A549 (cell line): ENCODE measurements at regions not wholly inside any gene's neighbourhood (a gene's known extent, or its start where the extent isn't known, plus 50 kb on each side); places are given as distances from the start of the nearest gene placed in this dataset.

ENCODE experiments used
- ATAC-seq, 2 experiments: fragments of 200-7000 bp in 1 of 2; fragments of >200 bp in 1 of 2; cut with Nextera tagmentation in 1 of 2; cut with Tn5 transposase in 1 of 2; 3 replicates each; pipeline versions ENCODE4 v1.8.0 to v1.9.1; 2018 to 2020; ENCODE audit warnings: mild to moderate bottlenecking in 1 of 2, moderate library complexity in 1 of 2
- CTCF ChIA-PET: fragments of 300-600 bp; sonication (Branson Sonifier 250); formaldehyde crosslinking; extraction: SDS; loops from one replicate; lab custom pipeline; 2021; ENCODE audit warnings: antibody characterized with exemption, inconsistent platforms; lab: Yijun Ruan, JAX
- POLR2A ChIA-PET: fragments of 350-600 bp; formaldehyde crosslinking; extraction: SDS; loops from one replicate; lab custom pipeline; 2021; ENCODE audit warnings: antibody characterized with exemption, inconsistent platforms; lab: Yijun Ruan, JAX
- DNase-seq, 2 experiments: peaks; one replicate each; pipeline versions ENCODE4 v3.0.0 to v3.0.0-alpha.2; 2011 to 2016; ENCODE audit warnings: low read depth in 1 of 2, low spot score in 1 of 2
- FAIRE-seq: peaks from 2 replicates; lab custom pipeline; 2011; peaks lifted over from hg19 to GRCh38; lab: Jason Lieb, UNC
- H3K27ac ChIP-seq, 2 experiments: fragments of >200 bp; sonication (Bioruptor Twin); formaldehyde crosslinking; 3 replicates each; pipeline ENCODE4 v1.5.1; 2016 to 2017
- H3K4me1 ChIP-seq: fragments of >200 bp; sonication (Bioruptor Twin); formaldehyde crosslinking; 3 replicates; pipeline ENCODE4 v1.6.1; 2016
- H3K4me2 ChIP-seq: fragments of >200 bp; sonication (Bioruptor Twin); formaldehyde crosslinking; 3 replicates; pipeline ENCODE4 v1.6.1; 2016
- H3K4me3 ChIP-seq: fragments of >200 bp; sonication (Bioruptor Twin); formaldehyde crosslinking; 3 replicates; pipeline ENCODE4 v1.5.1; 2016
- H3K9me3 ChIP-seq: fragments of >200 bp; sonication (Bioruptor Twin); formaldehyde crosslinking; 3 replicates; pipeline ENCODE4 v1.6.1; 2016
- BHLHE40 ChIP-seq: IDR thresholded peaks from 2 replicates; pipeline ENCODE4 v1.6.1; 2012; ENCODE audit warnings: low read depth, low read length, inconsistent platforms
- CBX2 ChIP-seq: fragments of 200-600 bp; sonication (generic); IDR thresholded peaks from 2 replicates; pipeline ENCODE4 v1.6.1; 2016; ENCODE audit warnings: low read depth, mild to moderate bottlenecking, borderline replicate concordance
- CHD2 ChIP-seq: fragments of 150-350 bp; IDR thresholded peaks from 2 replicates; pipeline ENCODE4 v1.6.1; 2014; ENCODE audit warnings: low read length; ENCODE audit not compliant: partially characterized antibody
- CHD4 ChIP-seq: fragments of 200-600 bp; sonication (generic); IDR thresholded peaks from 2 replicates; pipeline ENCODE4 v1.6.1; 2016; ENCODE audit warnings: antibody characterized with exemption, mild to moderate bottlenecking, borderline replicate concordance
- CTCF ChIP-seq: fragments of >200 bp; sonication (Bioruptor Twin); formaldehyde crosslinking; IDR thresholded peaks from 3 replicates; pipeline ENCODE4 v1.5.1; 2016
- EHMT2 ChIP-seq: fragments of 200-600 bp; sonication (generic); IDR thresholded peaks from 2 replicates; pipeline ENCODE4 v1.6.1; 2016; ENCODE audit warnings: antibody characterized with exemption, low read depth, mild to moderate bottlenecking, moderate library complexity
- EP300 ChIP-seq, 2 experiments: fragments of >200 bp; sonication (Bioruptor Twin); formaldehyde crosslinking; IDR thresholded peaks; 2 replicates in 1 of 2; 3 replicates in 1 of 2; pipeline ENCODE4 v1.6.1; 2016 to 2017
- FOSL2 ChIP-seq, 2 experiments: fragments of 450-650 bp in 1 of 2; fragments of >200 bp in 1 of 2; sonication (Bioruptor Twin) in 1 of 2; formaldehyde crosslinking; IDR thresholded peaks; 2 replicates each; pipeline versions ENCODE4 v1.5.0 to v1.6.1; 2016 to 2020; ENCODE audit warnings: mild to moderate bottlenecking in 1 of 2, moderate library complexity in 1 of 2
- HEYL ChIP-seq: fragments of 250-450 bp; sonication (Bioruptor Pico); IDR thresholded peaks from 2 replicates; pipeline ENCODE4 v1.8.0; 2021; ENCODE audit warnings: mild to moderate bottlenecking, moderate library complexity
- HOXA7 ChIP-seq: fragments of 250-450 bp; sonication (Bioruptor Pico); IDR thresholded peaks from 2 replicates; pipeline ENCODE4 v1.5.0; 2020; ENCODE audit warnings: mild to moderate bottlenecking, moderate library complexity
- HOXB13 ChIP-seq: fragments of 250-450 bp; sonication (Bioruptor Pico); IDR thresholded peaks from 2 replicates; pipeline ENCODE4 v1.5.0; 2020; ENCODE audit warnings: low read depth, mild to moderate bottlenecking, moderate library complexity
- JUN ChIP-seq, 2 experiments: fragments of >200 bp; sonication (Bioruptor Twin); formaldehyde crosslinking; IDR thresholded peaks; 2 replicates in 1 of 2; 3 replicates in 1 of 2; pipeline ENCODE4 v1.6.1; 2016 to 2017
- KDM5A ChIP-seq: fragments of 200-600 bp; sonication (generic); IDR thresholded peaks from 2 replicates; pipeline ENCODE4 v1.6.1; 2016; ENCODE audit warnings: antibody characterized with exemption, mild to moderate bottlenecking
- MAZ ChIP-seq: fragments of 150-350 bp; IDR thresholded peaks from 2 replicates; pipeline ENCODE4 v1.6.1; 2014; ENCODE audit warnings: antibody characterized with exemption, low read depth, low read length, borderline replicate concordance
- NFE2L2 ChIP-seq: fragments of 150-350 bp; conservative IDR thresholded peaks from 2 replicates; pipeline ENCODE4 v1.6.1; 2014; ENCODE audit warnings: low read length
- RARB ChIP-seq: fragments of 250-450 bp; sonication (Bioruptor Pico); IDR thresholded peaks from 2 replicates; pipeline ENCODE4 v1.8.0; 2021; ENCODE audit warnings: mild to moderate bottlenecking, moderate library complexity
- RFX5 ChIP-seq: fragments of 450-650 bp; IDR thresholded peaks from 2 replicates; pipeline ENCODE4 v1.7.1; 2014; ENCODE audit warnings: antibody characterized with exemption, mild to moderate bottlenecking, moderate library complexity
- RNF2 ChIP-seq: fragments of 200-600 bp; sonication (generic); IDR thresholded peaks from 2 replicates; pipeline ENCODE4 v1.6.1; 2016; ENCODE audit warnings: low read depth, mild to moderate bottlenecking, antibody characterized with exemption, moderate library complexity, borderline replicate concordance
- SREBF2 ChIP-seq: fragments of 450-650 bp; IDR thresholded peaks from 2 replicates; pipeline ENCODE4 v1.6.1; 2014; ENCODE audit warnings: mild to moderate bottlenecking, moderate library complexity
- TP53 ChIP-seq: fragments of 250-450 bp; sonication (Bioruptor Pico); IDR thresholded peaks from 2 replicates; pipeline ENCODE4 v1.5.0; 2021; ENCODE audit warnings: mild to moderate bottlenecking, moderate library complexity
- ZFP36 ChIP-seq: fragments of 450-650 bp; IDR thresholded peaks from 2 replicates; pipeline ENCODE4 v1.6.1; 2014; ENCODE audit warnings: borderline replicate concordance; ENCODE audit not compliant: partially characterized antibody
- ZSCAN20 ChIP-seq: fragments of 250-450 bp; sonication (Bioruptor Pico); IDR thresholded peaks from 2 replicates; pipeline ENCODE4 v1.8.0; 2022; ENCODE audit warnings: mild to moderate bottlenecking, moderate library complexity
- WGBS: methylation state at CpG from one replicate; pipeline ENCODE4 v1.1.6; 2017; ENCODE audit errors: missing lambda C conversion rate; 5-methylcytosine and 5-hydroxymethylcytosine counted together
- TF ChIP-seq, protein P1 (sequence below): IDR thresholded peaks from 2 replicates; pipeline ENCODE4 v1.6.1; 2012
- TF ChIP-seq, protein P2 (sequence below): fragments of 450-650 bp; IDR thresholded peaks from 2 replicates; pipeline ENCODE4 v1.6.1; 2014; ENCODE audit warnings: antibody characterized with exemption
- TF ChIP-seq, protein P3 (sequence below): fragments of 250-450 bp; sonication (Bioruptor Pico); IDR thresholded peaks from 2 replicates; pipeline ENCODE4 v1.5.0; 2021; ENCODE audit warnings: mild to moderate bottlenecking, moderate library complexity, borderline replicate concordance
- TF ChIP-seq, protein P4 (sequence below): IDR thresholded peaks from 2 replicates; pipeline ENCODE4 v1.6.1; 2012
- TF ChIP-seq, protein P5 (sequence below): IDR thresholded peaks from 2 replicates; pipeline ENCODE4 v1.6.1; 2012; ENCODE audit warnings: low read depth, borderline replicate concordance

GRCh38 chr16:79484237-79484636 is 116.3 kb downstream of the MAF start:
- no peak overlapping the region for H3K4me3 ChIP-seq
- H3K27ac ChIP-seq, result no peak overlapping the region
- DNase-seq (no peak), ATAC-seq (no peak), FAIRE-seq (no peak)
- 22% methylated on average over 5 of the region's 7 CpGs for WGBS
- TF ChIP-seq NFE2L2, result no peak
- no peak for TF ChIP-seq HOXA7
- no peak for TF ChIP-seq CBX2
- TF ChIP-seq, protein P1, sequence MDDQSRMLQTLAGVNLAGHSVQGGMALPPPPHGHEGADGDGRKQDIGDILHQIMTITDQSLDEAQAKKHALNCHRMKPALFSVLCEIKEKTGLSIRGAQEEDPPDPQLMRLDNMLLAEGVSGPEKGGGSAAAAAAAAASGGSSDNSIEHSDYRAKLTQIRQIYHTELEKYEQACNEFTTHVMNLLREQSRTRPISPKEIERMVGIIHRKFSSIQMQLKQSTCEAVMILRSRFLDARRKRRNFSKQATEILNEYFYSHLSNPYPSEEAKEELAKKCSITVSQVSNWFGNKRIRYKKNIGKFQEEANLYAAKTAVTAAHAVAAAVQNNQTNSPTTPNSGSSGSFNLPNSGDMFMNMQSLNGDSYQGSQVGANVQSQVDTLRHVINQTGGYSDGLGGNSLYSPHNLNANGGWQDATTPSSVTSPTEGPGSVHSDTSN, result no peak
- no peak for TF ChIP-seq JUN (IDR thresholded peaks at IDR 0.05)
- TF ChIP-seq, protein P2, sequence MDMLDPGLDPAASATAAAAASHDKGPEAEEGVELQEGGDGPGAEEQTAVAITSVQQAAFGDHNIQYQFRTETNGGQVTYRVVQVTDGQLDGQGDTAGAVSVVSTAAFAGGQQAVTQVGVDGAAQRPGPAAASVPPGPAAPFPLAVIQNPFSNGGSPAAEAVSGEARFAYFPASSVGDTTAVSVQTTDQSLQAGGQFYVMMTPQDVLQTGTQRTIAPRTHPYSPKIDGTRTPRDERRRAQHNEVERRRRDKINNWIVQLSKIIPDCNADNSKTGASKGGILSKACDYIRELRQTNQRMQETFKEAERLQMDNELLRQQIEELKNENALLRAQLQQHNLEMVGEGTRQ, result no peak
- no peak for TF ChIP-seq HEYL (CRISPR knock-in tag)
- TF ChIP-seq ZSCAN20, result no peak
- TF ChIP-seq, protein P3, sequence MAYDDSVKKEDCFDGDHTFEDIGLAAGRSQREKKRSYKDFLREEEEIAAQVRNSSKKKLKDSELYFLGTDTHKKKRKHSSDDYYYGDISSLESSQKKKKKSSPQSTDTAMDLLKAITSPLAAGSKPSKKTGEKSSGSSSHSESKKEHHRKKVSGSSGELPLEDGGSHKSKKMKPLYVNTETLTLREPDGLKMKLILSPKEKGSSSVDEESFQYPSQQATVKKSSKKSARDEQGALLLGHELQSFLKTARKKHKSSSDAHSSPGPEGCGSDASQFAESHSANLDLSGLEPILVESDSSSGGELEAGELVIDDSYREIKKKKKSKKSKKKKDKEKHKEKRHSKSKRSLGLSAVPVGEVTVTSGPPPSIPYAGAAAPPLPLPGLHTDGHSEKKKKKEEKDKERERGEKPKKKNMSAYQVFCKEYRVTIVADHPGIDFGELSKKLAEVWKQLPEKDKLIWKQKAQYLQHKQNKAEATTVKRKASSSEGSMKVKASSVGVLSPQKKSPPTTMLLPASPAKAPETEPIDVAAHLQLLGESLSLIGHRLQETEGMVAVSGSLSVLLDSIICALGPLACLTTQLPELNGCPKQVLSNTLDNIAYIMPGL (CRISPR knock-in tag), result no peak
- TF ChIP-seq EP300 (IDR thresholded peaks at IDR 0.05), result no peak
- TF ChIP-seq FOSL2 (IDR thresholded peaks at IDR 0.05), result no peak
- no peak for TF ChIP-seq FOSL2 (CRISPR knock-in tag; IDR thresholded peaks at IDR 0.05)
- TF ChIP-seq HOXB13 (CRISPR knock-in tag), result no peak
- no peak for TF ChIP-seq SREBF2
- no peak for TF ChIP-seq KDM5A
- no peak for TF ChIP-seq MAZ
- TF ChIP-seq TP53 (CRISPR knock-in tag), result no peak
- no peak for TF ChIP-seq CTCF
- TF ChIP-seq RNF2, result no peak
- no peaks in the 10 kb centered on the region for H3K4me1 ChIP-seq
- CTCF ChIA-PET, result no interaction called here
- no peaks in the 10 kb centered on the region for H3K9me3 ChIP-seq
- H3K4me2 ChIP-seq, result no peak overlapping the region
- POLR2A ChIA-PET, result no interaction called here

- Histone ChIP-seq H3K4me1 (no peaks in the 10 kb centered on the region), H3K27ac (no peak overlapping the region), H3K9me3 (no peaks in the 10 kb centered on the region), H3K4me3 (no peak overlapping the region), H3K4me2 (no peak overlapping the region)
- DNase-seq, result no peak
- ChIA-PET CTCF (no interaction called here), POLR2A (no interaction called here)
- FAIRE-seq, result no peak
- WGBS, result 26% methylated on average over 3 of the region's 3 CpGs
- TF ChIP-seq CHD2 (no peak), CTCF (no peak), BHLHE40 (no peak), ZFP36 (no peak), KDM5A (no peak), MAZ (no peak), EHMT2 (no peak), RARB (no peak), RFX5 (no peak), CHD4 (no peak)
- TF ChIP-seq, protein P1, result no peak
- TF ChIP-seq, protein P4, sequence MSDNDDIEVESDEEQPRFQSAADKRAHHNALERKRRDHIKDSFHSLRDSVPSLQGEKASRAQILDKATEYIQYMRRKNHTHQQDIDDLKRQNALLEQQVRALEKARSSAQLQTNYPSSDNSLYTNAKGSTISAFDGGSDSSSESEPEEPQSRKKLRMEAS, result no peak
- TF ChIP-seq, protein P5, sequence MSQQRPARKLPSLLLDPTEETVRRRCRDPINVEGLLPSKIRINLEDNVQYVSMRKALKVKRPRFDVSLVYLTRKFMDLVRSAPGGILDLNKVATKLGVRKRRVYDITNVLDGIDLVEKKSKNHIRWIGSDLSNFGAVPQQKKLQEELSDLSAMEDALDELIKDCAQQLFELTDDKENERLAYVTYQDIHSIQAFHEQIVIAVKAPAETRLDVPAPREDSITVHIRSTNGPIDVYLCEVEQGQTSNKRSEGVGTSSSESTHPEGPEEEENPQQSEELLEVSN, result no peak
- ATAC-seq, result no peak
These were observed 117.2 kb downstream of the MAF start for GRCh38 chr16:79483336-79483735.
